Stimulated activated CD8-positive, alpha-beta memory T cell treated with anti-CD3 and anti-CD28 coated beads, Interleukin-7, amount 100 ng/mL, for 1 hour (primary cell): ENCODE measurements at regions not wholly inside any gene's neighbourhood (a gene's known extent, or its start where the extent isn't known, plus 50 kb on each side); places are given as distances from the start of the nearest gene placed in this dataset.
"Not testable (repeated sequence)": the region's sequence is repeated elsewhere in the genome, so short reads cannot be mapped to it uniquely, and the experiment has no call there.

Experiments used
- DNase-seq, 2 donors: peaks; one replicate each; pipeline ENCODE4 v3.0.0-alpha.2; 2020; ENCODE audit warnings: low read depth in 2 of 2

DNA sequence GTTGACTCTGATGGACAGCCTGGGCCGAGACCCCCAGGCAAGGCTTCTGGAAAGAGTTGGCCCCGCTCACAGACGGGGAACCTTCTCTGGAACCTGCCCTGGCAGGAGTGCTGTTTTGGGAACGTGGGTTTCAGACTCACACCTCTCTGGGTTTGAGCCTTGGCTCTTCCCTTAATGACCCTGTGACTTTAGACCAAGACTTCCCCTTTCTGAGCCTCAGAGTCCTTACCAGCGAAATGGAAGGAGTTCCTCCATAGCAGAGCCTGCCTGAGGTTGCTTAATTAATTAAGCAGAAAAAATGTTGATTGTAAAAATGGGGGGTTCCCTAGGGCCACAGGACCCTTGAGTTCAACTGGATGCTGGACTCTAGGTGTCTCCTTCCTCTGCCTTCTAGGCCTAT, 408.2 kb downstream of the SEC14L1 start:
- no peak for DNase-seq

DNA sequence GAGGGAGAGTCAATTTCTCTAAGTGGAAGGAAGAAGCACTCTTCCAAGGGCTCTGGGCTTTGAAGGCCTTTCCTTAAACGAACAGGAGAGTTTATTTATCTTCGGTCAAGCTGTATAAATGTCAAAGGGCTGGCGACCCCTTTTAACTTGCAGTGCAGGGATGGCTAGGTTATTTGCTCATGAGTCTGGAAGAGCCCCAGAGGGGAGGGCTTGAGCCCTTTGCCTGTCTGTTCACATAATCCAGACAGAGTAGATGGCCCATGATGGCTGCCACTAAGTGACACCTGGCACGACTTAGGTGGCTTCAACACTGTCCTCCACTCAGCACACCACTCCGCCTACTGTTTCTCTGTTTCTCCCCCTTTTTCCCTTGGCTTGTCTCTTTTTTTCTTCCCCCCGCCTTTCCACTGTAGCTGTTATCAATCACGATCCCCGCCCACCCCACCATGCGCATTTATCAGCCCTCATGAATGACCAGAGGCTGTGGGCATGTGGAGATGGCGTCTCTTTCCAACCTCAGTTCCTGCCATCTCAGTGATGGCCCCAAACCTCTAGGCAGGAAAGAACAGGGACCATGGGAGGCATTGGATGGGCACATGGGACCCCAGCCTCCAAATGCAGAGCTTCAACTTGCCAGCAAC, 408.7 kb upstream of the TNRC6C start:
- no peak for DNase-seq

DNA sequence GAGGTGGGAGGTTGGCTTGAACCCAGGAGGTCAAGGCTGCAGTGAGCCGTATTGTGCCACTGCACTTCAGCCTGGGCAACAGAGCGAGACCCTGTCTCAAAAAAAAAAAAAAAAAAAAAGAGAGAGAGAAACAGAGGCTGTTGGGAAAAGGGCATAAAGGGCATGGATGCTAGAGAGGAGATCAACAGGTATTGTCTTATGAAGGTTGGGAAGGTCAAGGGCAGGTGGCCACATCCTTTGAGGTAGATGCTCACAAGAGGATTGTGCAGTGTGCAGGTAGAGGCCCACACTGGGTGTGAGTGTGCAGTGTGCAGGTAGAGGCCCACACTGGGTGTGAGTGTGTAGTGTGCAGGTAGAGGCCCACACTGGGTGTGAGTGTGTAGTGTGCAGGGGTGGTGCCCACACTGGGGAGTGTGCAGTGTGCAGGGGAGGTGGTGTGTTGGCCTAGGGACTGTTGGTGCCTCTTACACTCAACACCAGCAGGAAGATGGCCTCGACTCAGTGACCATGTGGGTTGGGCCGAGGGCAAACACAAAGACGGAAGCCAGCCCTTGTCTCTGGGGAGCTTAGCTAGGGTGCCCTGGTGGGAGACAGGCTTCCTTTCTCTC, 404.9 kb upstream of the TNRC6C start:
- no peak for DNase-seq

DNA sequence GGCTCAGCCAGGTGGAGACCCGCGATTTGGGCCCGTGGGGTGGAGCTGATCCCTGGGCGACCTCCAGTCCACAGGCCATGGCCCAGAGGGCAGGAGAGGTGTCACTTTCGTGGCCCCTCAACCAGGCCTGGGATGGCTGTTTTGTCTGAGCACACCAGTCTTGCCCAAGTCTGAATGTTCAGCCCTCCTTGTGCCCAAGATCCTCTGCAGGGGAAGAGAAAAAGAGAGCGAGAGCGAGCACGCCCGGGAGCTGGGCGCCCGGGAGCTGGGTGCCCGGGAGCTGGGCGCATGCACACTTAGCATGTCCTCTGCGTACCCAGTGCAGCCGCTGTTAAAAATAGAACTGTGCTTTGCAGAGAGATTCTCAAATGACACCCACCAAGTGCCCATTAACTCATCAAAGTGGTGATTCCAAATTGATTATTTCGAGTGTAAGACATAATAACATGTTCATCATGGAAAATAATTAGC, 403.3 kb upstream of the TNRC6C start:
- no peak for DNase-seq

DNA sequence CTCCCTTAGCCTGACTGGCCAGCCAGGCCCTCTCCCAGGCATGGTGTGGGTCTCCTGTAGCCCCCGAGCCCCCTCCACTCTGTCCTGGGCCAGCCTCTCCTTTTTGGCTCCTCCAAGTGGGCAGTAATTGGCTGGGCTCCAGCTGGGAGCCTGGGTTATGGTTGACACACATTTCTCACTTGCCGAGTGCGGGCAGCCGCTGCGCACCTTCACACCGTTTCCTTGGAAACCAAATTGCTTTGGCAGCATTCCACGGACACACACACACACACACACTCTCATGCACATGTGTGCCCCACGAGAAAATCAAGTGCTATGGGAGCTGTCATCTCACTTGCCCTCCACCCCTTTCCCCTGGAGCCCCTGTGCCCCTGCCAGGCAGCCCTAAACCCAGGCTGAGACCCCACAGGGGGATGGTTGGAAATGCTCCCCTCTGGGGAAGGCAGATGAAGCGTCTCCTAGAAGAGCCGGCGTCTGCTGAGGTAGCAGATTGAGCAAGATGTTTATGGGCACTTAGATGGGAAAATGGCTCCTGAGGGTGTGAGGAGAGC, 402.7 kb upstream of the TNRC6C start:
- no peak for DNase-seq

DNA sequence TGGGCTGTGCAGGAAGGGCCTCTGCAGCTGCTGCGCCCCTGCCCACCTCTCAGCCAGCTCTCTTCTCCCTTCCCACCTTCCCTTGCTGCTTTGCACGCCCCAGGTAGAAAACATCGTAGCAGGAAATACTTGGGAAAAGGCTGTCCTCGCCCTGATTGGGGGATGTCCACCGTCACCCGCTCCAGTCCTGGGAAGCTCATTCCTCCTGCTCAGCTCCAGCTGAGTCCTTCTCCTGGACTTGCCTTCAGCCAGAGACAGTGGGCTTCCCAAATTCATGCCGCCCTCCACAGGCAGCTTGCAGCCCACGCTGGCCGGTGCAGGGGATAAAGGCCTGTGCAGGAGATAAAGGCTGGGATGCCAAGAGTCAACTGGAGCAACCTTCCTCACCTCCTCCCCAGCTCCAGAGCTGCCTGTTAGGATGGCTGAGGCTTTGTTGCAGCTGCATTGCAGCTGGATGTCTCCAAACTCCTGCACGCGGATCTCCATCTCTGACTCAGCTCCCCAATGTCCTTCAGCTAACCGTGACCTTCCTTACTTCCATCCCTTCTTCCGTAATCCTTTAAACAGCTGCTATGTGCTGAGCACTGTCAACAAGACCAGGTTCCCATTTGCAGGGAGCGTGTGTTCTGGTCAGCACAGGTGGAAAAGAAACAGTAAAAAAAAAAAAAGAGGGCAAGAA, 402.0 kb upstream of the TNRC6C start:
- DNase-seq, result no peak

DNA sequence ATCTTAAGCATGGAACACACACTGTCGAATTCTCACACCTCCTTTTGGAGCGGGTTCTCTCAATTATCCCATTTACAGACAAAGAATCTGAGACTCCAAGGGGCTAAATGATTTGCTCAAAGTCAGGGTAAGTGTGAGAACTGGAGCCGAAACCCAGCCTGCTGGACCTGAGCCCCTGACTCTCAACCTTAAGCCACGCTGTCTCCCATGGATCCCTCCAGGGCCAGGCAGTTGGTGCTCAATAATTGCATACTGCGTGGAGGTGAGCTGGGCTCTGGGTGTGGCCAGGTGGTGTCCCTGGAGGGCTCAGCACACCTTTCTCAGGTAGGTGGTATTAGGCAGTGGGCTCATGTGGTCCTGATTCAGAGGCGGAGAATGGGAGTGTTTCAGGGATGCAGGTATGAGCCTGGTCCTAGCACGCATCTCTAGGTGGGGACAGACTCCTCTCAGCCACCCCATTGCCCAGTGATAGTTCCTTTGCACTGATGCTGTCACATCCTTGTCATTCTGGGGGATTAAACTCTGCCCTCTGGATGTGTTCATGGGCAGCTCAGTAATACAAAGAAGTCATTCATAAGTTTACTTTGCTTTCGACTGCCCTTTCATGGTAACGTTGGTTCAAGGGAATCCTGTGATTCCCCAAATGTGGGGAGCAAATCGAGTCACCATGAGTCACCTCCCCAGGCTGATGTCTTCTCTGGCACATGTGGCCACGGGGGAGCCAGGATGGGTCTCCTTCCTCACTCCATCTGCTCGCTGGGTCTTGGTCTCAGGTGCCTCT, 399.5 kb upstream of the TNRC6C start:
- no peak for DNase-seq

DNA sequence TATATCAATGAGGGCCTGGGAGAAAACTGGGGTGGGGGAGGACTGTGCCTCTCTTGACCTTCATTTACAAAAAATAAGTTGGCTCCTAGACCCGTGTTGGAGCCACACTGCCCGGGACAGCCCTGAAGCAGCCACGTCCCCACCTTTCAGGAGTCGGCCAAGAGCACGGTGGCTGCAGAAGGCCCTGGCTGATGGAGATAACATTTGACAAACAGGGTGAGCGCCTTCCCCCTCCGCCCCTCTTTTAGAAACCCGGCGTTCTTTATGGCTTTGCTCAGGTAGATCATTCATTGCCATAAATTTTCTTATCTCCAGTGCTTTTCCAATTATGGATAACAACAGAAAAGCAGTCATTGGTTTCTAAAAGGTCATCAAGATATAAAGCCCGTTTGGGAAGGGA, 398.1 kb upstream of the TNRC6C start:
- DNase-seq, result no peak

DNA sequence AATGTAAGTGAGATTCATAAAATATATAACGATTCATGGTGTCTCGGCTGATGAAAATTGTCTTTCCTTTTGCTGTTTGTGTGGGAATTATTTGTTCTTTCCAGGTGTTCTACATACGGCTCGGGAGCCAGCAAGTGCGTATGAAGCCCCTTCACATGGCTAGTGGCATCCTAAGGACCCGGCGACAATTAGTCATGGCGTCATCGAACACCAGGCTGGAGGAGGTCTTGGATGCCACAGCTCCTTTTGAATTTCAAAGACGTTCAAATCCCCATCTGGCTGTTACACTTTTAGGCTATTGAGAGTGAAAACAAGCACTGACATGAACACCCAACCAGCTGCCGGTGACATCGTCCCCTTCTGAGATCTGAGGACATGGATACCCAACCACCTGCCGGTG, 397.7 kb upstream of the TNRC6C start:
- DNase-seq, result no peak

DNA sequence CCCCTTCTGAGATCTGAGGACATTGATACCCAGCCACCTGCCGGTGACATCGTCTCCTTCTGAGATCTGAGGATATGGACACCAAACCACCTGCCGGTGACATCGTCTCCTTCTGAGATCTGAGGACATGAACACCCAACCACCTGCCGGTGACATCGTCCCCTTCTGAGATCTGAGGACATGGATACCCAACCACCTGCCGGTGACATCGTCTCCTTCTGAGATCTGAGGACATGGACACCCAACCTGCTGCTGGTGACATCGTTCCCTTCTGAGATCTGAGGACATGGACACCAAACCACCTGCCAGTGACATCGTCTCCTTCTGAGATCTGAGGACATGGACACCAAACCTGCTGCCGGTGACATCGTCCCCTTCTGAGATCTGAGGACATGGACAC, 396.1 kb upstream of the TNRC6C start:
- DNase-seq, result not testable (repeated sequence)

DNA sequence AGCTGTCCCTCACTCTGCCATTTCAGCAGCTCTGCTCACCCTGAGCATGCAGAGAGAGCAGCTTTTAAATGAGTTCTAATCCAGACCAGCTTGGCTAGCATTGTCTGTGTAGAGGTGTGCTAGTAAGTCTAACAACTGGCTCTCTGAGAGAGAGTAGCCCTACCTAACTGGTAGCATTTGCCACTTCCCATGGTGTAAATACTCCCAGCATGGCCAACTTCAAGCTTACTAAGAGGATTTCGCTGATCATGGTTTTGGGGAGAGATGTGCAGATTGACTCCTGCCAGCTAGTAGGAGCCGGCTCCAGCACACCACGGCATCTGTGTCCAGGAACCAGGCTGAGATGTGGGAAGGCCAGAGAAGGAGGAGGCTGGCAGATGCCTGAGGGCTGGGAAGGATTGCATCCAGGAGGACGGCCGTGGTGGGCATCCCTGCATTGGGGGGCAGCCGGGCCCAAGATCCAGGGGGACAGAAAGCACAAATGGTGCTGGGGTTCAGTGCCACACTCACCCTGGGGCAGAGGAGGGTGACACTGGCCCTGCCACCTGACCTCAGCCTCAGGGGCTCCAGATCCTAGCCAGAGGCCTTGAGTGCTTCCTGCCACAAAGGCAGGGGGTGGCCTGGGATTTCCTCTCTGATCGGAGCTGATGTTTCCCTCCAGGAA, 394.9 kb upstream of the TNRC6C start:
- DNase-seq, result no peak

DNA sequence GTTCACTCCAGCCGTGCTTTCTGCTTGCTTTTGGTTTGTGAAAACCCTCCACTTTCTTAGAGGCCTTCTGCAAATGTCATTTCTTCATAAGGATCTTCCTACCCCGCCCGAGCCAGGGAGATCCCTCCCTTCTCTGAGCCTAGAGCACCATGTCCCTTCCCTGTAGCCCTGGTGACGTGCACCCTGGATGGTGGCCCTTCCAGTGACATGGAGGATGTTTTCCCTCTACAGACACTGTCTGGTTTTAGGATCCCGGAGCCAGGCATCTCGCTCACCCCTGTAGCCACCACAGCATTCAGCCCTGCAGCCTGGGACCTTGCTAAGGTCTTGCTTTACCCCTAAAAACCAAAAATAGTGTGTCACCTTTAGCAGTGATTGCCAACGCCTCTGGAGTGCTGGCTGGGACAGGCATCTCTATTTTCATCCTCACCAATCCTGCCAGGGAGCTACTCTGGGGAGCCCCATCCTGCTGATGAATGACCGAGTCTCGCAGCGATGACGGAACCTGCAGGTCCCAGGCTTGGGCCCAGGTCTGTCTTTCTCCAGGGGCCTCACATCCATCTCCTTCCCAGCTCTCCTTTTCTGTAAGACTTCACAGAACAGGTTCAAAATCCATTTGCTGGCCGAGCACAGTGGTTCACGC, 394.1 kb upstream of the TNRC6C start:
- DNase-seq, result no peak

DNA sequence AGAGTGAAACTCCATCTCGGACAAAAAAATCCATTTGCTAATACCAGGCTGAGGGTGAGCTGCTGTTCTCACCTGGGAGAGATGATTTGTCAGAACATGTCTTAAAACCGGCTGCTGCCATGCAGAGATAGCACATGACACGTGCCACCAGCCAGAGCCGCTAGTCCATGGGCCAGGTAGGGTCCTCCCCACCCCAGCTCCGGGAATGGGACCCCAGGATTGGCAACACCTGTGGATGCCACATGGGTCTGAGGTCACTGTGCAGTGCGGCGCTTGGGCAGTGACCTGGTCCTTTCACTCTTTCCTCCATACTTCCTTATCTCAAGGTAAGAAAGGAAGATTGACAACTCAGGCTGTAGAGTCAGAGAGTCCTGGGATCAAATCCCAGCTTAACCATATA, 393.3 kb upstream of the TNRC6C start:
- DNase-seq, result no peak

DNA sequence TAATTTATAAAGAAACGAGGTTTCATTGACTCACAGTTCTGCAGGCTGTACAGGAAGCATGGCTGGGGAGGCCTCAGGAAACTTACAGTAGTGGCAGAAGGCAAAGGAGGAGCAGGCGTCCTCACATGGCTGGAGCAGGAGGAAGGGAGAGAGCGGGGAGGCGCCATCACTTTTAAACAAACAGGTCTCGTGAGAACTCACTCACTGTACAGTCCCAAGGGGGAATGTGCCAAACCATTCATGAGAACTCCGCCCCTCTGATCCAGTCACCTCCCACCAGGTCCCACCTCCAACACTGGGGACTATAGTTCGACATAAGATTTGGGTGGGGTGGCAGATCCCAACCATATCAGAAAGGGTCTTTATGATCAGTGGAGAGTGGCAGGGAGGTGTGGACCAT, 392.4 kb upstream of the TNRC6C start:
- no peak for DNase-seq

DNA sequence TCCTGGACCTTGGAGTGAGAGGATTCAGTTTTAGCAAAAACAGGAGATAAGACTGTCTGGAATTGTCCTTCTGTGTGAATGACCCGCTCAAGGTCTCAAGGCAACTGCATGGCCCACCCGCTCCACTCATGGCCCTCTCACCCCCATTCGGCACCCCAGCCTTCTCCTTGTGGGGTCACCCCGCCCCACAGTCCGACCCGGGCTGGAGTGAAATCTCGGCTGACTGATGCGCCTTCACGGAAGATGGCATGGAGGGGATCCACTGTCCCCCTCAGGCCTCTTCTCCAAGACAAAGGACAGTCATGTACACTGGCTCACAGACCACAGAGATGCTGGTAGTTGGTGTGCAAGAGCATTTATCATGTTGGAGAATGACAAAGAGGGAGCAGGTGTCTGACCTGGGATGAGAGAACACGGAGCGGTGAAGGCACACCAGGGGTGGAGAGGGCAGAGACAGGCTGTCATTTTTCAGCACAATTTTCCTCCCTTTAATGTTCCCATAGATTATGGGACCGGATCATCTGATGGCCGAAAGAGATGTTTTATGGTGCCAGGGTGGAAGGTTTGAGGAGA, 391.9 kb upstream of the TNRC6C start:
- DNase-seq, result no peak

DNA sequence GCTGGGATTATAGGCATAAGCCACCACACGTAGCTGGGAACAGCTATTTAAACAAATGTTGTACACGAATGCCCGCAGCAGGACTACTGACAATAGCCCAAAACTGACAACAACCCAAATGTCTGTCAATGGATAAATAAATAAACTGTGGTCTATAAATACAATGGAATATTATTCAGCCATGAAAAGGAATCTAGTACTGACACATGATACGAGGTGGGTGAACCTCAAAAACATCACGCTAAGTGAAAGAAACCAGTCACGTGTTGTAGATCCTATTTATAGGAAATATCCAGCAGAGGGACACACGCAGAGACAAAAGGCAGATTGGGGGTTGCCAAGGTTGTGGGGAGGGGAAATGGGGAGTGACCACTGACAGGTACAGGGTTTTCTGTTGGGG, 390.0 kb upstream of the TNRC6C start:
- no peak for DNase-seq

DNA sequence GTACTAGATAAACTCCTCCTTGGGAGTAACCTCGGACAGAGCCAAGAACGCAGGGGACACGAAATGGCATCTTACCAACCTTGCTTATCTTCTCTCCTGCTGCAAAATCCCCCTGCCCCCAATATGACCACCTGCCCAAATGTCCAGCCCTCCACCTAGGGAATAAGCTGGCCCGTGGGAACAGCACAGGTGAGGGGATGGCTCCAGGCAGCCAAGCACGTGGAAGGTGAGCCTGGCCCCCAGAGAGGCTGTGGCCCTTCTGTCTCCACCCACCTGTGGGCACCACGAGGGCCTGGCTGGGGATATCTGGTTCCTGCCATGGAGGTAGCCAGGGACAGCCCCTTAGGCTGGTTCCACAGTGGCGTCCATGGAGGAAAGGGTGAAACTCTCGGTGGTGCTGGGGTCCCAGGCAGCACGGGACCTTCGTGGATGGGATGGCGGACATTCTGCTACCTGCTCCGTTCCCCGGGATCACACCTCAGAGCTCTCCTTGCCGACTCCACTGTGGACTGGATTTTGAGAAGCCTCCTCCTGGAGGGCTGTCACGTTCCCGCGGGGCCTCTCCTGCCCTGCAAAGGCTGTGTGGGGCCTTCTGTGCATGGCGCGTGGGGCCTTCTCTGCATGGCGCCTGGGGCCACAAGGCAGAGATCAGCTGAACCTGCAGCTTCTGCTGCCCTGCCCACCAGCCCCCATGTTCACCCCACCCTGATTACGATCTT, 388.5 kb upstream of the TNRC6C start:
- DNase-seq, result no peak

DNA sequence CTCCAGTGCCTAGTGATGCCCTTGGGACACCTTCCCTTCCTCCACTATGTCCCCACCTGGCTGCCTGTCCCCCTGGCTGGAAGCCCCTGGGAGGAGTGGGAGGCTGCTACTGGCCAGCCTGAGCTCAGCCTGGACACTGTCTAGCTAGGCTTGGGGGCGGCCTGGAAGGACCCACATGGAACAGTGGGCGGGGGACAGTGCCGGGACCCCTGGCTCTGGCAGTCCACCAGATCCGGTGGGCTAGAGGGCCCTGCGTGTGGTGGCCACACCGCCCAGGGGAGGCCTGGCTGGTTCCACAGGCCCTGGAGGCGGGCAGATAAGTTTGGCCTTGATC, 388.0 kb upstream of the TNRC6C start:
- DNase-seq, result no peak

DNA sequence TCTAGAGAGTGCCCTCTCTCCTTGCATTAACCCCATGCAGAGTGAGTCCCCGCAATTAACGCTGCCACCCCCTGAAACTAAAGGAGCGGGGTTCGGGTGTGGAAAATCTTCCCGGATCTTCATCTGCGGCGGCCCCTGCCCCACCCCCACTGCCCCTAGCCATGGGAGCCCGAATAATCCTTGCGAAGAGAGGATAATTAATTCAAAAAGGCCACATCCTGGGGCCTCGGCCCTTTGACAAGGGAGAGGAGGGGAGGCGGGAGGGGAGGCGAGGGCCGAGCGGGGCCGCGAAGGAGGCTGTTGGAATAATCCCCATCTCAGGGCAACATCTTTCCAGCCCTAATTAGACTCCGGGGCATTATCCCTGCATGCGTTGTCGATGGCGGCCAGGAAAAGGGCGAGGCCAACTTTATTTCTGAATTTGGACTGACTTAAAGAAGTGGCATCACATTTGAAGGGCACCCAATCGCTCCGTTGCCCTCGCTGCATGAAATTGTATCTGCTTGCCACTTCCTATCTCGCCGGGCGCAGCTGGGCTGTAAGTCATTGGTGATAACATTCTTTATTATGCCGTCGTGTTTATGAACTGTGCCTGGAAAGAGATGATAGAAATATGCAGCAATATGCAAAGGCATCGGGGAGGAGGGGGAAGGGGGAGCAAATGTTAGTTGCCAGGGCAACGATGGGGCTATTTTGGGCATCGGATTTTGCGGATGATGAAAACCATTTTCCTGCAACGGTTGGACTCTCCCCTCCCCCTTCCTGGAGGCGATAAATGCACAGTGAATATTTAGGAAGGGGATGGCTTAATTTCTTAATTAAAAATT, 387.1 kb upstream of the TNRC6C start:
- DNase-seq, result no peak
